Right renal cortex interstitium (tissue), 3 donors: ENCODE measurements at regions not wholly inside any gene's neighbourhood (a gene's known extent, or its start where the extent isn't known, plus 50 kb on each side); places are given as distances from the start of the nearest gene placed in this dataset.
"Not testable (repeated sequence)": the region's sequence is repeated elsewhere in the genome, so short reads cannot be mapped to it uniquely, and the experiment has no call there.

Experiments used
- DNase-seq, 3 donors: peaks; one replicate each; pipeline ENCODE4 v3.0.0-alpha.2; 2013; ENCODE audit warnings: low read depth in 3 of 3, low spot score in 2 of 3

- no peak for DNase-seq
Observed at GRCh38 chr3:187795207-187795960, 50.1 kb upstream of the BCL6 start.

DNA sequence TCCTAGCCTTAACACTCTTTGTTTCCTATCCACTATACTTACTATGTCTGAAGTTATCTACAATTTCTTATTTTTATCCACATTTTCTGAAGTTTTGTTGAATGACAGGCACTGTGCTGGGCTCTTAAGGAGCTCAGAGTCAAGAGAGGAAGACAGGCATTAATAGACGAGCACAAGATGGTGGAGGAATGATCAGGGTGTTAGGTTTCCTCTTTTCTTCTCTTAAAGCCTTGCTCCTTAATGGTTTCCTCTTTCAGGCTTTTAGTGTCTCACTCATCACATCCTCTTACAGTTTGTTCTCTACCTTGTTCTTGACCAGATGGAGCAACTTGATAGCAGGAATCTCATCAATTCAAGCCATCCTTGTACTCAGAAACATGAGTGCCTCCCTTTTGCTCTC lies 52.9 kb upstream of the BCL6 start:
- no peak for DNase-seq

- DNase-seq: no peak
Observed at GRCh38 chr3:187798531-187799530, 53.6 kb upstream of the BCL6 start.

- DNase-seq: no peak
Observed at GRCh38 chr3:187799942-187800641, 54.8 kb upstream of the BCL6 start.

- no peak for DNase-seq
Observed at GRCh38 chr3:187801152-187801551, 55.9 kb upstream of the BCL6 start.

DNA sequence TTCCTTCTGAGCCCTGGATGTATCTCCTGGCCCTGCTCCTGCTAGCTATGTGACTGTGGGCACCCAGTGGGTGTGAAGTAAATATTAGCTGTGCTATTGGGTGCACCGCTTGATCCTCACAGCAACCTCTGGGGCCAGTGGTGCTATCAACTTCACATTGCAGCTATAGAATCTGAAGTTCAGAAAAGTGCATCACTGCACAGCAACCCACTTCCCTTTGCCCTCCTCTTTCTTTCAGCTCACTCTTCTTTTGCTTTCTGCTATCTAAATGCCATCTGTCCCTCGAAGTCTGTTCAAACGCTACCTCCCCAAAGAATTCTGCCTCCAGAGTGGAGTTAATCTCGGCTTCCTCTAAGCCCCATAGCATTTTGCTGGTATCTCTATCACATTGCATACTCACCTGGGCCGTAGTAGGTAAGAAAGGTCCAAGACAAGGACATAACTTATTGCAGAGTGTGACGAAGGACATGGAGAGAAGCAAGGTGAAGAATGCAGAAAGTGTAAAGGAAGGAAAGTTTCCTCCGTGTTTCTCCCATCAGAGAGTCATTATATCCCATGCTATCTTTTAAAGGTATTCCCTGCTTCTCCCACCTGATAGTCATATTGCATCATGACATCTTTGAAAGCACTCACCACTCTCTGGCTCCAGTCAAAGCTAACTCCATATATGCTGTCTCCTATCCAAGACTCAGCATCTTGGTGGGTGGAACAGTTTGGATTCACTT lies 57.1 kb upstream of the BCL6 start:
- no peak for DNase-seq

DNA sequence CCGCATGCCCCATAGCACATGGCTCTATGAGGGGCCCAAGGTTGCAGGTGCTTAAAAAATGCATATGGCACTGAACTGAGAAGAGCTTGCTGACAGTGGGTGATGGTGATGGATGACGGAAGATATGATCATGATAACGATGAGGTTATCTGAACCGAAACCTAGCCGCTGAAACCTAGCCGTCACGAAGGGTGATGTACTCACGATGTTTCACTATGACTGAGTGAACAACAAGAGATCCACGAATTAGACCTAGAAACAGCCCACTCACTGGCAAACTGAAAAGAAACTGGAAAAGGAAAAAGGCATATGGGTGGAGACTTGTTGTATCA lies 57.6 kb upstream of the BCL6 start:
- no peak for DNase-seq

GRCh38 chr3:187804120-187804744 lies 59.0 kb upstream of the BCL6 start:
- DNase-seq: no peak

- no peak for DNase-seq
Observed at GRCh38 chr3:187804745-187805121, 59.5 kb upstream of the BCL6 start.

DNA sequence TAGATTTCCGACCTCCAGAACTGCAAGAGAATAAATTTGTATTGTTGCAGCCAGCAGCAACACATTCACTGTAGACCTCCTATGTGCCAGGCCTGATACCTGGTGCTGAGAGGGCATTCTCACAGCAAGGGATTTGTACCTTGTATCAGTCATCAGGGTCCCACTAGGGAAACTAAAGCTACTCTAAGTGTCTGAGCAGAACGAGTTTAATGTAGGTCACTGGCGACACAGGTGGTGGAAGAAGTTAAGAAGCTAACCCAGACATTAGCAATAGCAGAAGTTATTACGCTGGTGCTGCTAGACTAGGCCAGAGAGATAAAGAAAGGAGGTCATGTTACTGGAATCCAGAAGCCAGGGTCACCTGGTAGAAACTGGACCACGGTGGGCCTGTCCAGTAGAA lies 60.5 kb upstream of the BCL6 start:
- no peak for DNase-seq

DNA sequence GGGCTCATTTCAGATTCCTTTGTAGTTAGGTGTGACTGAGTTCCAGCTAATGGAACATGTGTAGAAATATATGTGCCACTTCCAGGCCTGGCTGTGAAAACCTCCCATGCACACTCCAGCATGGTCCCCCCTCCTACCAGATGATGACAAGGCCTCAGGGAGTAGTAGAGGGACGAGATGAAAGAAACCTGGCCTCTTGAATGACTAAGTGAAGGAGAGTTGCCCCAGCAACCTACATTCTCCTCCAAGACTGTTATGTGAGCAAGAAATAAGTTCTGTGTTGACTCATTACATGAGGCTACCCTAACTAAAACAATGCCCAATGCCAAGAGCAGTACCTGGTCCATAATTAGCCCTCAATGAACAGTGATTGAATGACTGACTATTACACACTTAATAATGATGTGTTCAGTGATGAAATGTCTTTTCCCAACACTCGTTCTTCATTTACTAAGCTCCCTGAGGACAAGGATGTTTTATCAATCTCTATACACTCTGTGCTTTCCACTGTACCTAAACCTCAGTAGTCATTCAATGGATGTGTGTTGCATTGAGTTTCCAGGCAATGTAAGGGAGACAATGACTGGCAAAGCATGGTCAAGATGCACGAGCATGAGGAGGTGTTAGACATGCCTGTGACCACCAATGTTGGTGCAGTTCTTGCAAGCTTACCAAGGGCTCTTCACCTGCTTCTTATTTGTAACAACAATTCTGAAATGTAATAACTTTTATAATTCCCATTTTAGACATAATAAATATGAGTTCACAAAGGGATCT lies 62.0 kb upstream of the BCL6 start:
- DNase-seq: no peak

- DNase-seq: peak in 2 of 3 donors; percentile 25 to 46
Observed at GRCh38 chr3:187808527-187808895, 63.2 kb upstream of the BCL6 start.

DNA sequence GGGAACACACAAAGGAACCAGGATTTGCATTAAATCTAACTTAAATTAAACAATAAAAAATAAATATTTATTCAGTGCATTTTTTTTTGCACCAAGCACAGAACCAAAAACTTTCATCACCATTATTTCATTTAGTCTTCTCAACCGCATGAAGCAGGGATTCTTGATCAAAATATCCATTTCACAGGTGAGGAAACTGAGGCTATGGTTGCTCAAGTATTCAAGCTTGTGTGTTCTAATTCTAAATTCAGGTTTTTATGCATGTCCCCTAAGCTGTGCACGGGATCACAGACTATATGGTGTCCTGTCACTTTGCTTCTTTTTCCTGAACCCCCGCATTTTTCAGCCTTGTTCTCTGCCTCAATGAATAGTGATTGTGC lies 64.3 kb upstream of the BCL6 start:
- no peak for DNase-seq

DNA sequence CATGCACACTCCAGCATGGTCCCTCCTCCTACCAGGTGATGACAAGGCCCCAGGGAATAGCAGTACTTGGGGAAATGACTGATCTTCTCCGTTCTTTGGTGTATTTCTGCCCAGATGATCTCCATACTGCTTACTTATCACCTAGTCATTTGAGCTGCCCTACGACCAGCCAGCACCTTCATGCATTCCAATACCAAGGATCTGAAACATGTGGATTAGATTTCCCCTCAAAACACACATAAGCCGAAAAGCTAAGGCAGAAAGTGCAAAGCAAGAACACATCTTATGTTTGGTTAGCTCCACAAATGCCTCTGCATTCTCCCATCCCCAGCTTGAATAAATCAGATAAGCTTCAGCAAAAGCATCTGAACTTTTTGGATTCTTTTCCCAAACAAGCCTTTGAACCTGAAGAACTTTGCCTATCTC lies 64.8 kb upstream of the BCL6 start:
- no peak for DNase-seq

GRCh38 chr3:187811585-187812250 lies 66.5 kb upstream of the BCL6 start:
- no peak for DNase-seq

DNA sequence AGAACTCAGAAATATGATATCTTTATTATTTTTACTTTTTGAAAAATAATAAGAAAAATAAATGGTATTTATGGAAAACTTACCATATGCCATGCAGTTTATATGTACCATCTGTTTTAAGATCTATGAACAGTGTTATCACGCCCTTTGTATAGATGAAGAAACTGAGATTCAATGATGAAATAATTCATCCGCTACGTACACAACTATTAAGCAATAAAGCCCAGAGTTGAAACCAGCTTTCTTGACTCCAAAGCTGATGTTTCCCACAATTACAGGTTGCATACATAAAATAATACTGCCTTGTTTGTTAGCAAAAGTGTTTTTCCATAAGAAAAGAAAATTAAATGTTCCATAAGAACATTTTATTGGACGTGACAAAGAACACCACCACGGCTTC lies 67.2 kb upstream of the BCL6 start:
- no peak for DNase-seq

DNA sequence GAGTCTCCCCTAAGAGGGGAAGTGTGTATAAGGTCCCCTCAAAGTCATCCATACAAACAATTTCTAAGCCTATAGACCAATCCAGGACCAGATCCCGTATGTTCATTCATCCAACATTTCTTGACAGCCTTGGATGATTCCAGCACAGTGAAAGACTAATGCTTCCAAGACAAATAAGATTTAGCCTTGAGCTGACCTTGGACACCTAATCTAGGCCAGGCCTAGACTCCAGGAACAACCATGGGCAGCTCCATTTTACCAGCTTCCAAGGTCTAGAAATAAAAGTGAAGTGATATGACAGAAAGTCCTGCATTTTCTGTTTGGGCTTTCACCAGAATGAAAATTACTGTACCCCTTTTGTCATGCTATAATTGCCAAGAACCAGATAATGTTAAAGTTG lies 67.9 kb upstream of the BCL6 start:
- DNase-seq: no peak

- DNase-seq: not testable (repeated sequence)
Observed at GRCh38 chr3:187817766-187818165, 72.5 kb upstream of the BCL6 start.
